Large intestine (tissue), 3 donors: ENCODE measurements at regions not wholly inside any gene's neighbourhood (a gene's known extent, or its start where the extent isn't known, plus 50 kb on each side); places are given as distances from the start of the nearest gene placed in this dataset.

Experiments
- DNase-seq, 2 donors: peaks; one replicate each; pipeline versions ENCODE4 v3.0.0 to v3.0.0-alpha.2; 2013
- H3K27ac ChIP-seq: one replicate; pipeline ENCODE4 v1.5.1; 2013; ENCODE audit warnings: low read length
- H3K27me3 ChIP-seq: 2 replicates; pipeline ENCODE4 v1.6.1; 2013; ENCODE audit warnings: low read length; ENCODE audit not compliant: control insufficient read depth, insufficient read depth
- H3K36me3 ChIP-seq: 2 replicates; pipeline ENCODE4 v1.6.1; 2013; ENCODE audit warnings: low read length; ENCODE audit not compliant: control insufficient read depth, insufficient read depth
- H3K4me1 ChIP-seq: one replicate; pipeline ENCODE4 v1.6.1; 2013; ENCODE audit warnings: low read length; ENCODE audit not compliant: control insufficient read depth, insufficient read depth
- H3K4me3 ChIP-seq: one replicate; pipeline ENCODE4 v1.5.1; 2013; ENCODE audit warnings: low read length
- H3K9me3 ChIP-seq: one replicate; pipeline ENCODE4 v1.6.1; 2013; ENCODE audit warnings: mild to moderate bottlenecking, low read depth, low read length, moderate library complexity; ENCODE audit not compliant: control insufficient read depth
- WGBS: methylation state at CpG from one replicate; pipeline ENCODE4 v1.1.5; 2013; ENCODE audit warnings: low lambda C conversion rate; ENCODE audit not compliant: insufficient coverage; 5-methylcytosine and 5-hydroxymethylcytosine counted together

GRCh38 chr11:127627629-127628457, 627.3 kb upstream of the KIRREL3 start:
- Histone ChIP-seq H3K36me3 (no peaks in the 10 kb centered on the region), H3K4me1 (peaks cover 30% of the 10 kb centered on the region), H3K27ac (peak overlapping the region; percentile 66), H3K4me3 (no peak overlapping the region), H3K27me3 (no peaks in the 10 kb centered on the region), H3K9me3 (no peaks in the 10 kb centered on the region)
- peak in 1 of 2 donors; percentile 38 for DNase-seq
- WGBS: 55% methylated on average over 4 of the region's 12 CpGs

GRCh38 chr11:127627204-127627603, 626.6 kb upstream of the KIRREL3 start:
- Histone ChIP-seq H3K27ac (peak overlapping the region; percentile 72), H3K27me3 (no peaks in the 10 kb centered on the region), H3K4me1 (peaks cover 30% of the 10 kb centered on the region), H3K36me3 (no peaks in the 10 kb centered on the region), H3K4me3 (no peak overlapping the region), H3K9me3 (no peaks in the 10 kb centered on the region)
- no CpG with 5 or more reads among the region's 1 CpG for WGBS
- peak; percentile 65 to 83 for DNase-seq

DNA sequence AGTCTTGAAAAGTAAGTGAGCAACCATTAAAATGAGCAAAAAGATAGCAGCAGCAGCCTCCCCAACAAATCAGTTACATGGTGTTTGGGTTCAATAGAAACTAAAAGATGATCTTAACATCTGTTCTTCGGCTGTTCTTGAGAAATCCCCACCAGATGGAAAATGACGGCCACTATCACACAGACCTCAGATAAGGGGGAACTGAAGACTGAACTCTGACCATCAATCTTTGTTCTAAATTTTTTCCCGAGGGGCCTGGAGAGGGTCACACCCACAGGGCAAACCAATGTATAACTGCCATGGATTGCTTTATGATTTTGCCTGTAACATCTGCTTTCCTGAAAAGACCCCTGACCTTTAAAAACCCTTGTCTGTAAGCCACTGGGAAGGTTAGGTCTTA, 624.8 kb upstream of the KIRREL3 start:
- Histone ChIP-seq H3K27me3 (no peaks in the 10 kb centered on the region), H3K9me3 (no peaks in the 10 kb centered on the region), H3K36me3 (no peaks in the 10 kb centered on the region), H3K4me1 (peaks cover 30% of the 10 kb centered on the region), H3K27ac (peak overlapping the region; percentile 73), H3K4me3 (no peak overlapping the region)
- peak; percentile 34 to 75 for DNase-seq
- WGBS: 0% methylated on average over 1 of the region's 3 CpGs

- DNase-seq: peak in 1 of 2 donors; percentile 26
- H3K27ac ChIP-seq: peak overlapping the region; percentile 73
- H3K27me3 ChIP-seq: no peaks in the 10 kb centered on the region
- no peak overlapping the region for H3K4me3 ChIP-seq
- peaks cover 30% of the 10 kb centered on the region for H3K4me1 ChIP-seq
- 40% methylated on average over 2 of the region's 10 CpGs for WGBS
- H3K36me3 ChIP-seq: no peaks in the 10 kb centered on the region
- no peaks in the 10 kb centered on the region for H3K9me3 ChIP-seq
Observed at GRCh38 chr11:127624306-127624856, 623.8 kb upstream of the KIRREL3 start.

- no peak for DNase-seq
- Histone ChIP-seq H3K4me1 (peaks cover 26% of the 10 kb centered on the region), H3K27ac (no peak overlapping the region), H3K4me3 (no peak overlapping the region), H3K27me3 (no peaks in the 10 kb centered on the region), H3K9me3 (no peaks in the 10 kb centered on the region), H3K36me3 (no peaks in the 10 kb centered on the region)
Observed at GRCh38 chr11:127622686-127623085, 622.1 kb upstream of the KIRREL3 start.

GRCh38 chr11:127620671-127621070, 620.1 kb upstream of the KIRREL3 start:
- DNase-seq: no peak
- no peaks in the 10 kb centered on the region for H3K9me3 ChIP-seq
- no peaks in the 10 kb centered on the region for H3K27me3 ChIP-seq
- no peak overlapping the region for H3K27ac ChIP-seq
- 88% methylated on average over 4 of the region's 4 CpGs for WGBS
- no peak overlapping the region for H3K4me3 ChIP-seq
- peaks cover 11% of the 10 kb centered on the region for H3K4me1 ChIP-seq
- H3K36me3 ChIP-seq: no peaks in the 10 kb centered on the region

DNA sequence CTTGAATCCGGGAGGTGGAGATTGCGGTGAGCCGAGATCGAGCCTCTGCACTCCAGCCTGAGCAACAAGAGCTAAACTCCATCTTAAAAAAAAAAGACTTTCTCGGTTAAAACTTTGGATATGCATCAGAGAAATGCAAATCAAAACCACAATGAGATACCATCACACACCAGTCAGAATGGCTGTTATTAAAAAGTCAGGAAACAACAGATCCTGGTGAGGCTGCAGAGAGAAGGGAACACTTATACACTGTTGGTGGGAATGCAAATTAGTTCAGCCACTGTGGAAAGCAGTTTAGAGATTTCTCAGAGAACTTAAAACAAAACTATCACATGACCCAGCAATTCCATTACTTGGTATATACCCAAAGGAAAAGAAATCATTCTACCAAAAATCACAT, 619.4 kb upstream of the KIRREL3 start:
- 100% methylated on average over 1 of the region's 5 CpGs for WGBS
- no peaks in the 10 kb centered on the region for H3K27me3 ChIP-seq
- no peak overlapping the region for H3K4me3 ChIP-seq

DNA sequence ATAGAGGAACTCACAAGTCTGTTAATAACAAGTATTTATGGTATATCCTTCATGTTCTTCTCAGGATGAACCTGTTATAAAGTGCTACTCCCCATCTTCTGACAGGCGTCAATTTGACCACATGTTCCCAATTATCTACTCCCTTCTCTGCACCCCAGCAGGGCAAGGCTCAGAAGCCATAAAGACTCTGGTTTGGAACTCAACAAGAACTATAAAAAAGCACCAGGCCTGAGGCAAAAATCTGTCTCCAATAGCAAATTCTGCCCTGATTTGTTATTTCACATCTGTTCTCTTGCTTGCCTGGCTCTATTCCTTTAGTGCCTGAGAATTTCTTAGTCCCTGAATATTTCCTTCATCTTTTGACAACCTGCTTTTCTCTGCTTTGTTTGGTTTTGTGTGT, 618.2 kb upstream of the KIRREL3 start:
- Histone ChIP-seq H3K9me3 (no peaks in the 10 kb centered on the region), H3K4me1 (no peaks in the 10 kb centered on the region), H3K4me3 (no peak overlapping the region), H3K27ac (no peak overlapping the region), H3K27me3 (no peaks in the 10 kb centered on the region), H3K36me3 (no peaks in the 10 kb centered on the region)
- no CpG with 5 or more reads among the region's 1 CpG for WGBS
- DNase-seq: no peak

More for the DNA sequence above, 619.4 kb upstream of the KIRREL3 start:
- Histone ChIP-seq H3K36me3 (no peaks in the 10 kb centered on the region), H3K4me1 (peaks cover 5% of the 10 kb centered on the region), H3K9me3 (no peaks in the 10 kb centered on the region), H3K27ac (no peak overlapping the region)
- DNase-seq: no peak

GRCh38 chr11:127616158-127616557, 615.6 kb upstream of the KIRREL3 start:
- Histone ChIP-seq H3K4me3 (no peak overlapping the region), H3K27me3 (no peaks in the 10 kb centered on the region), H3K4me1 (no peaks in the 10 kb centered on the region), H3K36me3 (no peaks in the 10 kb centered on the region), H3K27ac (no peak overlapping the region), H3K9me3 (no peaks in the 10 kb centered on the region)
- DNase-seq: no peak
- WGBS: 67% methylated on average over 1 of the region's 8 CpGs

DNA sequence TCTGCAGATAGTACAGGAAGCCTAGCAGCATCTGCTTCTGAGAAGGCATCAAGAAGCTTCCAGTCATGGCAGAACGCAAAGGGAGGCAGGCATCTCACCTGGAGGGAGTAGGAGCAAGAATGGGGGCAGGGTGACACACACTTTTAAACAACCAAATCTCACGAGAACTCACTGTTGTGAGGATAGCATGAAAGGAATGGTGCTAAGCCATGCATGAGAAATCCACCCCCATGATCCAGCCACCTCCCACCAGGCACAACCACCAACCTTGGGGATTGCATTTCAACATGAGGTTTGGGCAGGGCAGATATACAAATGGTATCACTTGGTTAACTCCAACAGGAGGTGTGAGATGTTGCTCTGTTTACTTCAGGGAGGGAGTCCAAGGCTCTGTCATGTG, 612.0 kb upstream of the KIRREL3 start:
- WGBS: 100% methylated on average over 1 of the region's 2 CpGs
- Histone ChIP-seq H3K36me3 (no peaks in the 10 kb centered on the region), H3K27me3 (no peaks in the 10 kb centered on the region), H3K4me3 (no peak overlapping the region), H3K9me3 (no peaks in the 10 kb centered on the region), H3K4me1 (no peaks in the 10 kb centered on the region), H3K27ac (no peak overlapping the region)
- DNase-seq: no peak
